ENCODE measurements at regions not wholly inside any gene's neighbourhood (a gene's known extent, or its start where the extent isn't known, plus 50 kb on each side); places are given as distances from the start of the nearest gene placed in this dataset.

DNA sequence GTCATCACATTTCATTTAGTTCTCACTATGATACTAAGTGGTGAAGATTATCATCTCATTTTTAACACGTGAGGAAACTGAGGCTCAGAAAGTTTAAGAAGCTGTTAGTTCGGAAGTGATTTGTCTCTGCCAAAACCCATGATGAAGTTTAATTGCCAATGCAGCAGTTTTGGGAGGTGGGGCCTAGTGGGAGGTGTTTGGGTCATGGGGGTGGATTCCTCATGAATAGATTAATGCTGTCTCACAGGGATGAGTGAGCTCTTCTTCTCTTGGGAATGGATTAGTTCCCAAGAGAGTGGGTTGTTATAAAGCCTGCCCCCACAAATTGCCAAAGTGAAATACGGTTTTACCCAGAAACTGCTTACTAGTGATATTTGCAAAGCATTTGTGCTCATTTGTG is 91.5 kb upstream of the IGF1 start:
- DNase-seq (ENCODE audit: insufficient read length) (no peak), FAIRE-seq (peak; percentile 9)
- no peak for TF ChIP-seq TAF1 (IDR thresholded peaks at IDR 0.05; ENCODE audit: borderline replicate concordance, low read depth, low read length)
- TF ChIP-seq POLR2A (IDR thresholded peaks at IDR 0.05; ENCODE audit: low read depth, low read length), result no peak
- TF ChIP-seq POLR2AphosphoS5 (IDR thresholded peaks at IDR 0.05; ENCODE audit: low read depth, low read length), result no peak

DNA sequence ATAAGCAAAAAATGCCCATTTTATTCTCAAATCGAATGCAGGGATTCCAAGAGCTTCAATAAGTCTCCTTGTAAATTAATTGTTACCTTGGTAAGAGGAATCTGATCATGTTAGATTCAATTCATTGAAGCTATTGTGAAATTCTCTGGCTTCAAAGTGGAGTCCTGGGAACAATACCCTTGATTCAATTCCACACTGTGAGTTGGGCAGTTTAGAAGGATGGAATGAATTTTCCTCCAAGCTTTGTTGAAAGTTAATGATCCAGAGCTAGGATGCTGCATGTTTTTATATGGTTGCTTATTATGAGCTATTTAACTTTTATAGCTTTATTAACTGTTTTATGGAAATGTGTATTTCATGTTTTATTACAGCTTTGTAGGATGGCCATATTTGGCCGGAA is 89.9 kb upstream of the IGF1 start:
- DNase-seq (ENCODE audit: insufficient read length), result no peak
- no peak for FAIRE-seq

GRCh38 chr12:102569803-102570202 is 89.4 kb upstream of the IGF1 start:
- DNase-seq (ENCODE audit: insufficient read length) (no peak), FAIRE-seq (no peak)
- TF ChIP-seq POLR2A (IDR thresholded peaks at IDR 0.05; ENCODE audit: low read depth, low read length) (no peak), TAF1 (IDR thresholded peaks at IDR 0.05; ENCODE audit: borderline replicate concordance, low read depth, low read length) (no peak), POLR2AphosphoS5 (IDR thresholded peaks at IDR 0.05; ENCODE audit: low read depth, low read length) (no peak)

More for the DNA sequence above, 89.9 kb upstream of the IGF1 start:
- TF ChIP-seq POLR2A (IDR thresholded peaks at IDR 0.05; ENCODE audit: low read depth, low read length), result no peak
- TF ChIP-seq POLR2AphosphoS5 (IDR thresholded peaks at IDR 0.05; ENCODE audit: low read depth, low read length), result no peak

DNA sequence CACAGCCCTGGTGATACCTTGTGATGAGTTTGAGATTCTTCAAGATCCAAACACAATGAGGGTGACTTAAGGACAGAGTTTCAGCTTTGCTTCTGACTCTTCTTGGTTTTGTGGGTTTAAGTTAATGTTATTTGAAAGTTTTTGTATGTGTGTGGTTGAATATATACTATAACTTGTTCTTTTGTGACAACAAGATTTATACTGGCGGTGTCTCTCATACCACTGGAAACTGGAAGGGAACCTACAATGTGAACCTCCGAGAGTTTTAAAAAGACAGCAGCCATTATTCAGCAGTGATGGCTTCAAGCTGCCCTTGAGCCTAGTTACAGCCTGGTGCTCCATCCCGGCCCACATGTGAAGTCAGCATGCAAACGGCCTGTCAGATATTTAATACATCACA is 87.9 kb upstream of the IGF1 start:
- DNase-seq (ENCODE audit: insufficient read length) (no peak), FAIRE-seq (no peak)
- TF ChIP-seq POLR2A (IDR thresholded peaks at IDR 0.05; ENCODE audit: low read depth, low read length) (no peak), POLR2AphosphoS5 (IDR thresholded peaks at IDR 0.05; ENCODE audit: low read depth, low read length) (no peak), TAF1 (IDR thresholded peaks at IDR 0.05; ENCODE audit: borderline replicate concordance, low read depth, low read length) (no peak)

GRCh38 chr12:102567031-102567985 is 86.9 kb upstream of the IGF1 start:
- TF ChIP-seq TAF1 (IDR thresholded peaks at IDR 0.05; ENCODE audit: borderline replicate concordance, low read depth, low read length) (no peak), POLR2A (IDR thresholded peaks at IDR 0.05; ENCODE audit: low read depth, low read length) (no peak), POLR2AphosphoS5 (IDR thresholded peaks at IDR 0.05; ENCODE audit: low read depth, low read length) (no peak)
- DNase-seq (ENCODE audit: insufficient read length), result no peak
- no peak for FAIRE-seq

GRCh38 chr12:102565555-102565954 is 85.2 kb upstream of the IGF1 start:
- DNase-seq (ENCODE audit: insufficient read length), result no peak
- no peak for FAIRE-seq
- no peak for TF ChIP-seq POLR2A (IDR thresholded peaks at IDR 0.05; ENCODE audit: low read depth, low read length)
- no peak for TF ChIP-seq TAF1 (IDR thresholded peaks at IDR 0.05; ENCODE audit: borderline replicate concordance, low read depth, low read length)
- TF ChIP-seq POLR2AphosphoS5 (IDR thresholded peaks at IDR 0.05; ENCODE audit: low read depth, low read length), result no peak

- DNase-seq (ENCODE audit: insufficient read length), result no peak
- FAIRE-seq, result no peak
- no peak for TF ChIP-seq POLR2A (IDR thresholded peaks at IDR 0.05; ENCODE audit: low read depth, low read length)
- TF ChIP-seq TAF1 (IDR thresholded peaks at IDR 0.05; ENCODE audit: borderline replicate concordance, low read depth, low read length), result no peak
- no peak for TF ChIP-seq POLR2AphosphoS5 (IDR thresholded peaks at IDR 0.05; ENCODE audit: low read depth, low read length)
These were observed 83.7 kb upstream of the IGF1 start for GRCh38 chr12:102564026-102564425.

DNA sequence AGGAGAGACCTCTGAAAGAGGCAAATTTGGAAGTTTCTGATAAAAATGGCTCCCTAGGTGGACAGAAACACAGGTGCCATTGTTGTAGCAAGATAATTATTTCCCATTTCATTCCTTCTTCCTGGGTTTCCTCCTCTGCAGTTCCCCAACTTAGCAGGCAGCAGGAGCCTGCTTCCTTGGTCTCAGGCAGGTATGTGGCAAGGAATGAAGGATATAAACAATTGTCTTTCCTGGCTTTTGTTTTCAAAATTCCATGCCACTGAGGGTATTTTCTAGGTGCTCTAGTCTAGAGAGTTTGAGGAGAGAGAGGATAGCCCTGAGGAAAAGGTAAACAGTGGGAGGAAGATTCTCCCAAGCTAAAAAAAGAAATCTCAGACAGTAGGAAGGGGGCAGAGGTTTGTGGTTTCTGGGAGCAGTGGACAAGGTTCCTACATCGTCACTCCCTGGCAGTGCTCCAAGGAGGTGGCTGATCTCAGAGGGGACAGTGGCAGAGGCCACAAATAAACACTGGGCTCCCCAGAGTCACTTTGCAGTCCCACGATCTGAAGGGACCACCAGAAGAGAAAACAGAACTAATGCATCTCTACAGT is 82.6 kb upstream of the IGF1 start:
- no peak for FAIRE-seq
- DNase-seq (ENCODE audit: insufficient read length), result no peak
- no peak for TF ChIP-seq POLR2A (IDR thresholded peaks at IDR 0.05; ENCODE audit: low read depth, low read length)
- TF ChIP-seq POLR2AphosphoS5 (IDR thresholded peaks at IDR 0.05; ENCODE audit: low read depth, low read length), result no peak
- TF ChIP-seq TAF1 (IDR thresholded peaks at IDR 0.05; ENCODE audit: borderline replicate concordance, low read depth, low read length), result no peak

GRCh38 chr12:102551186-102551585 is 70.8 kb upstream of the IGF1 start:
- TF ChIP-seq POLR2AphosphoS5 (IDR thresholded peaks at IDR 0.05; ENCODE audit: low read depth, low read length) (no peak), POLR2A (IDR thresholded peaks at IDR 0.05; ENCODE audit: low read depth, low read length) (no peak), TAF1 (IDR thresholded peaks at IDR 0.05; ENCODE audit: borderline replicate concordance, low read depth, low read length) (no peak)
- DNase-seq (ENCODE audit: insufficient read length) (no peak), FAIRE-seq (no peak)

- DNase-seq (ENCODE audit: insufficient read length), result no peak
- TF ChIP-seq POLR2A (IDR thresholded peaks at IDR 0.05; ENCODE audit: low read depth, low read length) (no peak), TAF1 (IDR thresholded peaks at IDR 0.05; ENCODE audit: borderline replicate concordance, low read depth, low read length) (no peak), POLR2AphosphoS5 (IDR thresholded peaks at IDR 0.05; ENCODE audit: low read depth, low read length) (no peak)
These were observed 69.3 kb upstream of the IGF1 start for GRCh38 chr12:102549691-102550090.

DNA sequence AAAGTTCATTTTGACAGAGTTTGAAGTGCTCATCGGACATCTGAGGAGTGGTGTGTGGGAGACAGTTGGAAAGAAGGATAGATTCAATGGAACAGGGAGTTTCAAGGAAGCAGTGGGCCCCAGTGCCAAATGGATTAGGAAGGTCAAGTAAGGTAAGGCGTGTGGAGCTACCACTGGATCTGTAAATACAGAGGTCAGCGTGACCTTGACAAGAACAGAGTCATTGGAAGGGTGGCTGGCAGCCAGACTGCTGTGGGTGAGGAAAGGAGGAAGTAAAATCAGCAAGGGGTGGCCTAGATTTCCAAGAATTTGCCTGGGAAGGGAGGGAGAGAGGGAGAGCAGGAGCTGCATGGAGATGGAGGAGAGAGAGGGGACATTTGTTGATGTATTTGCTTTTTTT is 68.2 kb upstream of the IGF1 start:
- no peak for FAIRE-seq

More at GRCh38 chr12:102549691-102550090, 69.3 kb upstream of the IGF1 start:
- FAIRE-seq, result no peak

More for the DNA sequence above, 68.2 kb upstream of the IGF1 start:
- TF ChIP-seq POLR2AphosphoS5 (IDR thresholded peaks at IDR 0.05; ENCODE audit: low read depth, low read length) (no peak), POLR2A (IDR thresholded peaks at IDR 0.05; ENCODE audit: low read depth, low read length) (no peak), TAF1 (IDR thresholded peaks at IDR 0.05; ENCODE audit: borderline replicate concordance, low read depth, low read length) (no peak)
- DNase-seq (ENCODE audit: insufficient read length), result no peak

Data from GM12892 (cell line).